ENCODE measurements at regions not wholly inside any gene's neighbourhood (a gene's known extent, or its start where the extent isn't known, plus 50 kb on each side); places are given as distances from the start of the nearest gene placed in this dataset.
A peak's percentile ranks its signal among the peaks of the same experiment; 100 is the strongest.

GRCh38 chr6:98648211-98648914, 186.0 kb upstream of the POU3F2 start:
- no peak for DNase-seq

GRCh38 chr6:98650941-98651340, 183.4 kb upstream of the POU3F2 start:
- DNase-seq: no peak

GRCh38 chr6:98653179-98653578, 181.2 kb upstream of the POU3F2 start:
- DNase-seq: no peak

GRCh38 chr6:98657764-98658163, 176.6 kb upstream of the POU3F2 start:
- DNase-seq: peak in 1 of 5 experiments; percentile 15

GRCh38 chr6:98669371-98669770, 165.0 kb upstream of the POU3F2 start:
- no peak for DNase-seq

GRCh38 chr6:98670045-98670746, 164.2 kb upstream of the POU3F2 start:
- DNase-seq: no peak

GRCh38 chr6:98672681-98673475, 161.5 kb upstream of the POU3F2 start:
- DNase-seq: no peak

GRCh38 chr6:98678481-98678880, 155.9 kb upstream of the POU3F2 start:
- peak in 1 of 5 experiments; percentile 11 for DNase-seq

GRCh38 chr6:98686008-98686601, 148.3 kb upstream of the POU3F2 start:
- no peak for DNase-seq

GRCh38 chr6:98687752-98688151, 146.6 kb upstream of the POU3F2 start:
- no peak for DNase-seq

GRCh38 chr6:98695091-98695801, 139.1 kb upstream of the POU3F2 start:
- no peak for DNase-seq

- no peak for DNase-seq
These were observed 123.0 kb upstream of the POU3F2 start for GRCh38 chr6:98711380-98711779.

GRCh38 chr6:98716341-98716740, 118.0 kb upstream of the POU3F2 start:
- no peak for DNase-seq

GRCh38 chr6:98717322-98717877, 117.0 kb upstream of the POU3F2 start:
- DNase-seq: no peak

- DNase-seq: no peak
These were observed 116.4 kb upstream of the POU3F2 start for GRCh38 chr6:98717988-98718387.

- DNase-seq: no peak
These were observed 109.8 kb upstream of the POU3F2 start for GRCh38 chr6:98724537-98724936.

GRCh38 chr6:98747273-98747672, 87.1 kb upstream of the POU3F2 start:
- DNase-seq: no peak

- DNase-seq: no peak
These were observed 86.4 kb upstream of the POU3F2 start for GRCh38 chr6:98747960-98748359.

- DNase-seq: no peak
These were observed 74.9 kb upstream of the POU3F2 start for GRCh38 chr6:98759459-98759858.

GRCh38 chr6:98764373-98764911, 69.9 kb upstream of the POU3F2 start:
- no peak for DNase-seq

- DNase-seq: peak in 1 of 5 experiments; percentile 19
These were observed 64.8 kb upstream of the POU3F2 start for GRCh38 chr6:98769546-98769945.

- no peak for DNase-seq
These were observed 59.2 kb upstream of the POU3F2 start for GRCh38 chr6:98775205-98775604.
